BLaER1 treated with 17β-estradiol and CSF1 and Interleukin-3, amounts not matched to agents 10 nM and 100 nM (cell line): ENCODE measurements at regions not wholly inside any gene's neighbourhood (a gene's known extent, or its start where the extent isn't known, plus 50 kb on each side); places are given as distances from the start of the nearest gene placed in this dataset.
"Not testable (repeated sequence)": the region's sequence is repeated elsewhere in the genome, so short reads cannot be mapped to it uniquely, and the experiment has no call there.

ENCODE experiments used
- H3K27ac ChIP-seq, 11 experiments: shearing (Covaris generic); formaldehyde crosslinking; 2 replicates each; pipeline ENCODE4 v1.8.1; 2022
- H3K27me3 ChIP-seq, 11 experiments: shearing (Covaris generic); formaldehyde crosslinking; 2 replicates each; pipeline ENCODE4 v1.8.1; 2022
- H3K36me3 ChIP-seq, 11 experiments: shearing (Covaris generic); formaldehyde crosslinking; 2 replicates each; pipeline ENCODE4 v1.8.1; 2022
- H3K4me1 ChIP-seq, 10 experiments: shearing (Covaris generic); formaldehyde crosslinking; 2 replicates each; pipeline ENCODE4 v1.8.1; 2022
- H3K4me2 ChIP-seq, 11 experiments: shearing (Covaris generic); formaldehyde crosslinking; 2 replicates each; pipeline ENCODE4 v1.8.1; 2022
- H3K4me3 ChIP-seq, 10 experiments: shearing (Covaris generic); formaldehyde crosslinking; 2 replicates each; pipeline ENCODE4 v1.8.1; 2022
- H3K9ac ChIP-seq, 11 experiments: shearing (Covaris generic); formaldehyde crosslinking; 2 replicates each; pipeline ENCODE4 v1.8.1; 2022
- H3K9me3 ChIP-seq, 11 experiments: shearing (Covaris generic); formaldehyde crosslinking; replicated peaks in 1 of 11; 2 replicates each; pipeline ENCODE4 v1.8.1; 2022
- H4K20me1 ChIP-seq, 11 experiments: shearing (Covaris generic); formaldehyde crosslinking; 2 replicates each; pipeline ENCODE4 v1.8.1; 2022
- Cebpa-rat ChIP-seq, 11 experiments: shearing (Covaris generic); IDR thresholded peaks; 2 replicates each; pipeline ENCODE4 v1.8.1; 2022

- no peak overlapping the region for H3K9ac ChIP-seq
- H3K27me3 ChIP-seq = no peaks in the 10 kb centered on the region
- TF ChIP-seq Cebpa-rat (IDR thresholded peaks at IDR 0.05) = no peak
- H3K4me3 ChIP-seq = no peak overlapping the region
- H3K4me1 ChIP-seq = no peaks in the 10 kb centered on the region
- H3K36me3 ChIP-seq = no peaks in the 10 kb centered on the region
- no peak overlapping the region for H3K4me2 ChIP-seq
- H3K27ac ChIP-seq = no peak overlapping the region
- H3K9me3 ChIP-seq = peaks cover 23 to 44% (median 27%) of the 10 kb centered on the region in 11 experiments
- H4K20me1 ChIP-seq = no peaks in the 10 kb centered on the region
Measured at GRCh38 chr12:33547084-33547483, 107.5 kb upstream of the SYT10 start.

- not testable (repeated sequence) for H4K20me1 ChIP-seq, H3K36me3 ChIP-seq, H3K9ac ChIP-seq, H3K4me1 ChIP-seq, H3K27me3 ChIP-seq, H3K4me2 ChIP-seq, H3K4me3 ChIP-seq, H3K27ac ChIP-seq
- H3K9me3 ChIP-seq = peaks cover 21 to 28% (median 26%) of the 10 kb centered on the region in 11 experiments
Measured at GRCh38 chr12:33550214-33550613, 110.6 kb upstream of the SYT10 start.

DNA sequence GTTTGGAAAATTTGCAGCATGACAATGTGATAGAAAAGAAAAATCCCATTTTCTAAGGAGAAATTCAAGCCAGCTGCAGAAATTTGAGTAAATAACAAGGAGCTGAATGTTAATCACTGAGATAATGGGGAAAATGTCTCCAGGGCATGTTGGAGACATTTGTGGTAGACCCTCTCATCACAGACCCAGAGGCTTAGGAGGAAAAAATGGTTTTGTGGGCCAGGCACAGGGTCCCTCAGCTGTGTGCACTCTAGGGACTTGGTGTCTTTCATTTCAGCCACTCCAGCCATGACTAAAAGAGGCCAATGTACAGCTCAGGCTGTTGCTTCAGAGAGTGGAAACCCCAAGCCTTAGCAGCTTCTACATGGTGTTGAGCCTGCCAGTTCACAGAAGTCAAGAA lies 111.4 kb upstream of the SYT10 start:
- H3K9me3 ChIP-seq = peaks cover 21 to 28% (median 26%) of the 10 kb centered on the region in 11 experiments
- H3K4me3 ChIP-seq = no peak overlapping the region
- no peak for TF ChIP-seq Cebpa-rat (IDR thresholded peaks at IDR 0.05)

GRCh38 chr12:33555128-33555527 lies 115.5 kb upstream of the SYT10 start:
- H3K4me1 ChIP-seq = no peaks in the 10 kb centered on the region
- no peaks in the 10 kb centered on the region for H4K20me1 ChIP-seq
- no peak overlapping the region for H3K4me2 ChIP-seq
- H3K36me3 ChIP-seq = no peaks in the 10 kb centered on the region
- no peaks in the 10 kb centered on the region for H3K27me3 ChIP-seq
- no peak for TF ChIP-seq Cebpa-rat (IDR thresholded peaks at IDR 0.05)
- H3K9ac ChIP-seq = no peak overlapping the region
- peaks cover 18 to 24% (median 23%) of the 10 kb centered on the region in 11 experiments for H3K9me3 ChIP-seq
- no peak overlapping the region for H3K27ac ChIP-seq
- H3K4me3 ChIP-seq = no peak overlapping the region

More for the DNA sequence above, 111.4 kb upstream of the SYT10 start:
- H3K27me3 ChIP-seq = no peaks in the 10 kb centered on the region
- H3K36me3 ChIP-seq = no peaks in the 10 kb centered on the region
- H3K27ac ChIP-seq = no peak overlapping the region
- no peaks in the 10 kb centered on the region for H3K4me1 ChIP-seq
- no peaks in the 10 kb centered on the region for H4K20me1 ChIP-seq
- no peak overlapping the region for H3K9ac ChIP-seq
- H3K4me2 ChIP-seq = no peak overlapping the region

DNA sequence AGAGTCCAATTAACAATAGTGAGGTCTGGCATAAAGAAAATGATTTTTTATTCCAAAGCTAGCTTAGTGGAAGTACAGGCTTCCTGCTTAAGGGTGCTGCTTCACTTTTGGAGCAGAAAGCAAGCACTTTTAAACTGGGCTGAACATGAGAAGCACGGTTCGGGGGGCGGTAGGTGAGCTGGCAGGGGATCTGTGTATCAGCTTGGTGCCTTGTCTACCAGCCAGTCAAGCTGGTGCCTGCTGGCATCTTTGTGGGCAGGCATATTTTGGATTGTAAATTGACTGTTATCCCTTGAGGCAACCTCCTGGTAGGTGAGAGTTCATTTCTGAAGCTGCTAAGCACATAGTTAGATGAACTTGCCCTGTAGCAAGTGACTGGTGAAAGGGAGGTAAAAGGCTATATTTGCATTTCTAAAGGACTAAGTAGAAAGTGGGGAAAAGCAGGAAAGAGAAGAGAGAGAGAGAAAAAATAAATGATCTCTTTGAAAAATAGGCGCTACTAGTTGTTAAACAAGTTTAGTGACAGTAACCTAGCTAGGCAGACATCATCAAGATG lies 121.1 kb upstream of the SYT10 start:
- H3K9me3 ChIP-seq = peaks cover 9 to 22% (median 18%) of the 10 kb centered on the region in 11 experiments
- H4K20me1 ChIP-seq = no peaks in the 10 kb centered on the region
- H3K27ac ChIP-seq = no peak overlapping the region
- H3K27me3 ChIP-seq = no peaks in the 10 kb centered on the region
- H3K4me2 ChIP-seq = no peak overlapping the region
- no peaks in the 10 kb centered on the region for H3K36me3 ChIP-seq
- no peaks in the 10 kb centered on the region for H3K4me1 ChIP-seq
- no peak overlapping the region for H3K9ac ChIP-seq
- no peak overlapping the region for H3K4me3 ChIP-seq
- no peak for TF ChIP-seq Cebpa-rat (IDR thresholded peaks at IDR 0.05)

GRCh38 chr12:33562401-33562800 lies 122.8 kb upstream of the SYT10 start:
- no peak overlapping the region for H3K9ac ChIP-seq
- no peak overlapping the region for H3K4me3 ChIP-seq
- H3K4me1 ChIP-seq = no peaks in the 10 kb centered on the region
- no peak for TF ChIP-seq Cebpa-rat (IDR thresholded peaks at IDR 0.05)
- no peaks in the 10 kb centered on the region for H3K36me3 ChIP-seq
- no peaks in the 10 kb centered on the region for H3K27me3 ChIP-seq
- no peak overlapping the region for H3K4me2 ChIP-seq
- H3K27ac ChIP-seq = no peak overlapping the region
- no peaks in the 10 kb centered on the region for H4K20me1 ChIP-seq
- H3K9me3 ChIP-seq = peaks cover 9 to 22% (median 18%) of the 10 kb centered on the region in 11 experiments

- peaks cover 8 to 20% (median 15%) of the 10 kb centered on the region in 11 experiments for H3K9me3 ChIP-seq
- H3K4me2 ChIP-seq = no peak overlapping the region
- H3K9ac ChIP-seq = no peak overlapping the region
- no peaks in the 10 kb centered on the region for H3K27me3 ChIP-seq
- no peaks in the 10 kb centered on the region for H3K36me3 ChIP-seq
- no peak overlapping the region for H3K4me3 ChIP-seq
- H3K27ac ChIP-seq = no peak overlapping the region
- no peaks in the 10 kb centered on the region for H4K20me1 ChIP-seq
- no peak for TF ChIP-seq Cebpa-rat (IDR thresholded peaks at IDR 0.05)
- H3K4me1 ChIP-seq = no peaks in the 10 kb centered on the region
Measured at GRCh38 chr12:33566403-33566802, 126.8 kb upstream of the SYT10 start.

DNA sequence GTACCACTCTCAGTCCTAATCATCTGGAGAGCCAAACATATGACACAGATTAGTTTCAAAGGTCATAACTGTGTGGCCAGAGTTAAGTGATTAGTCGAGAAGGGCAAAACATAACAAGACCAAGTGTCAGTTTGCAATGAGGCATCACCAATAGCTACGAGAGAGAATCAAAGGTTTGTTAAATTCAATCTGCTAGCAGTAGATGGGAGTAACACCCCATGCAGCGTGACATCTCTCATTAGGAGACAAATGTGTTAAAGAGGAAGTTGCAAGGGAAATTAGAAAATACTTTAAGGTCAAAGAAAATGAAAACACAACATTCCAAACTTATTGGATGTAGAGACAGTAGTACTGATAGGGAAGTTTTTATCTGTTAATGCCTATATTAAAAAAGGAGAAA lies 135.7 kb upstream of the SYT10 start:
- Histone ChIP-seq H3K36me3 (no peaks in the 10 kb centered on the region), H3K4me3 (no peak overlapping the region), H3K4me2 (no peak overlapping the region), H3K9me3 (no peaks in the 10 kb centered on the region), H3K27ac (no peak overlapping the region), H3K9ac (no peak overlapping the region), H4K20me1 (no peaks in the 10 kb centered on the region), H3K4me1 (no peaks in the 10 kb centered on the region), H3K27me3 (no peaks in the 10 kb centered on the region)
- TF ChIP-seq Cebpa-rat (IDR thresholded peaks at IDR 0.05) = no peak

GRCh38 chr12:33581613-33582122 lies 142.0 kb upstream of the SYT10 start:
- H3K4me1 ChIP-seq = peaks cover 0 to 2% (median 0%) of the 10 kb centered on the region in 10 experiments; a peak in 1 of 20 replicates
- no peak for TF ChIP-seq Cebpa-rat (IDR thresholded peaks at IDR 0.05)
- H3K9me3 ChIP-seq = no peaks in the 10 kb centered on the region
- H3K27me3 ChIP-seq = no peaks in the 10 kb centered on the region
- no peak overlapping the region for H3K4me3 ChIP-seq
- no peak overlapping the region for H3K9ac ChIP-seq
- H3K4me2 ChIP-seq = no peak overlapping the region
- no peak overlapping the region for H3K27ac ChIP-seq
- no peaks in the 10 kb centered on the region for H3K36me3 ChIP-seq
- no peaks in the 10 kb centered on the region for H4K20me1 ChIP-seq

GRCh38 chr12:33586576-33586975 lies 147.0 kb upstream of the SYT10 start:
- Histone ChIP-seq H3K9me3 (no peaks in the 10 kb centered on the region), H3K4me2 (0 out of 22 replicates have a peak overlapping the region, but pooled peaks of 1 of the 11 experiments have one; percentile 77), H3K4me3 (no peak overlapping the region), H3K36me3 (no peaks in the 10 kb centered on the region), H4K20me1 (no peaks in the 10 kb centered on the region), H3K9ac (no peak overlapping the region), H3K27me3 (no peaks in the 10 kb centered on the region), H3K27ac (peak overlapping the region in 3 of 11 experiments; percentile 71 to 82 (median 73); a peak in 5 of 22 replicates), H3K4me1 (peaks cover 0 to 41% (median 13%) of the 10 kb centered on the region in 10 experiments; a peak in 13 of 20 replicates)
- TF ChIP-seq Cebpa-rat (IDR thresholded peaks at IDR 0.05) = no peak
